DND-41 (cell line): ENCODE measurements at regions not wholly inside any gene's neighbourhood (a gene's known extent, or its start where the extent isn't known, plus 50 kb on each side); places are given as distances from the start of the nearest gene placed in this dataset.

ENCODE experiments used
- CTCF ChIP-seq: IDR thresholded peaks from 2 replicates; pipeline ENCODE4 v1.5.1; 2012; ENCODE audit warnings: borderline replicate concordance, low read length, moderate library complexity, mild to moderate bottlenecking; ENCODE audit not compliant: poor library complexity, severe bottlenecking; ENCODE audit errors: extremely low read depth
- EZH2 ChIP-seq: IDR thresholded peaks from 3 replicates; pipeline ENCODE4 v1.6.1; 2012; ENCODE audit warnings: borderline replicate concordance, low read depth, mild to moderate bottlenecking, moderate library complexity, low read length, inconsistent platforms; ENCODE audit not compliant: severe bottlenecking

- TF ChIP-seq CTCF (no peak), EZH2 (no peak)
Measured at GRCh38 chr13:58908019-58908679, 1255.6 kb downstream of the DIAPH3 start.
